ENCODE measurements at regions not wholly inside any gene's neighbourhood (a gene's known extent, or its start where the extent isn't known, plus 50 kb on each side); places are given as distances from the start of the nearest gene placed in this dataset.

DNA sequence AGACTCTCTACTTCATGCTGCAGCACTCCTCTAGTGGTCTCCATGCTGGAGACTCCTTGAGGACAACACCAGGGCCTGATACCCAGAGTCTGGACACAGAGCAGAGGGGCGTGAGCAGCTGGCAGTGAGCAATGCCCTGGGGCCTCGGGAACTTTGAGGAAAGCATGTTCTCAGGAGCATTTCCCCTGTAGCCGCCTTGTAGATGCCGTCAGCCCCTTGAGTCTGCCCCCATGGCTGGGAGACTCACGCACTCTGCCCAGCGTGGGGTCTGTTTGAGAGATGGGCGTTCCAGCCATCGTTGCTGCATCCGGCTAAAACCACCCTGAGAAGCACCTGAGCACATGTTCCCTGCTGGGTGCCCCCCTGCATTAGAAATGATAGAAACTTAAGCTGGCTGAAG lies 56.8 kb downstream of the PLXNA1 start:
- no peak overlapping the region for H3K27ac ChIP-seq (ENCODE audit: insufficient read depth, low read depth, low read length)
- dilution Hi-C loops (cut with MboI; ENCODE audit: extremely low pct_ligation_motif_present, low sequenced_read_pairs) (no loop called here), intact Hi-C loops (cut with micrococcal nuclease) (no loop called here)
- H3K4me3 ChIP-seq (replicated peaks in 1 of 3; ENCODE audit: insufficient read depth in 1 of 3, low read depth in 1 of 3, low read length in 3 of 3): no peak overlapping the region
- POLR2A ChIA-PET: no interaction called here
- no peaks in the 10 kb centered on the region for H3K79me2 ChIP-seq (ENCODE audit: control insufficient read depth, insufficient read depth, low read length)
- no peak overlapping the region for H3K4me2 ChIP-seq (ENCODE audit: insufficient read depth, low read length)
- no peak for TF ChIP-seq EZH2 (IDR thresholded peaks at IDR 0.05; ENCODE audit: borderline replicate concordance, low read depth, low read length, severe bottlenecking)
- TF ChIP-seq POLR2A (IDR thresholded peaks at IDR 0.05; ENCODE audit: low read depth, low read length): no peak
- no peak for TF ChIP-seq JUN (IDR thresholded peaks at IDR 0.05; ENCODE audit: borderline replicate concordance, insufficient read depth, insufficient read length, low read depth)
- no peak for TF ChIP-seq GATA2 (IDR thresholded peaks at IDR 0.05; ENCODE audit: insufficient read depth, insufficient read length, low read depth, low read length)
- no peak for TF ChIP-seq MAX (IDR thresholded peaks at IDR 0.05; ENCODE audit: insufficient read depth, insufficient read length)
- TF ChIP-seq POLR2AphosphoS5 (IDR thresholded peaks at IDR 0.05; ENCODE audit: insufficient read depth, low read depth, low read length): no peak
- TF ChIP-seq MYC (IDR thresholded peaks at IDR 0.05; ENCODE audit: low read depth, low read length): no peak
- TF ChIP-seq, protein P1, sequence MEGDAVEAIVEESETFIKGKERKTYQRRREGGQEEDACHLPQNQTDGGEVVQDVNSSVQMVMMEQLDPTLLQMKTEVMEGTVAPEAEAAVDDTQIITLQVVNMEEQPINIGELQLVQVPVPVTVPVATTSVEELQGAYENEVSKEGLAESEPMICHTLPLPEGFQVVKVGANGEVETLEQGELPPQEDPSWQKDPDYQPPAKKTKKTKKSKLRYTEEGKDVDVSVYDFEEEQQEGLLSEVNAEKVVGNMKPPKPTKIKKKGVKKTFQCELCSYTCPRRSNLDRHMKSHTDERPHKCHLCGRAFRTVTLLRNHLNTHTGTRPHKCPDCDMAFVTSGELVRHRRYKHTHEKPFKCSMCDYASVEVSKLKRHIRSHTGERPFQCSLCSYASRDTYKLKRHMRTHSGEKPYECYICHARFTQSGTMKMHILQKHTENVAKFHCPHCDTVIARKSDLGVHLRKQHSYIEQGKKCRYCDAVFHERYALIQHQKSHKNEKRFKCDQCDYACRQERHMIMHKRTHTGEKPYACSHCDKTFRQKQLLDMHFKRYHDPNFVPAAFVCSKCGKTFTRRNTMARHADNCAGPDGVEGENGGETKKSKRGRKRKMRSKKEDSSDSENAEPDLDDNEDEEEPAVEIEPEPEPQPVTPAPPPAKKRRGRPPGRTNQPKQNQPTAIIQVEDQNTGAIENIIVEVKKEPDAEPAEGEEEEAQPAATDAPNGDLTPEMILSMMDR (IDR thresholded peaks at IDR 0.05; ENCODE audit: extremely low read depth in 1 of 2, insufficient read depth in 1 of 2, low read depth in 1 of 2, low read length in 2 of 2): no peak
- TF ChIP-seq FOS (IDR thresholded peaks at IDR 0.05; ENCODE audit: borderline replicate concordance, insufficient read depth, low read length): no peak
- no peak overlapping the region for H2AFZ ChIP-seq (ENCODE audit: low read depth, low read length)
- FAIRE-seq (no peak), DNase-seq (ENCODE audit: low read depth, low spot score) (no peak)
- no peak overlapping the region for H3K9ac ChIP-seq (replicated peaks; ENCODE audit: extremely low read depth, insufficient read depth, low read length)
- no TSS peak for BruUV-seq (replicated peaks)
- H4K20me1 ChIP-seq (replicated peaks; ENCODE audit: control insufficient read depth, extremely low read depth, insufficient read depth, low read length): no peaks in the 10 kb centered on the region
- H3K27me3 ChIP-seq (ENCODE audit: control insufficient read depth in 2 of 2, insufficient read depth in 2 of 2, low read length in 2 of 2): no peaks in the 10 kb centered on the region
- no peaks in the 10 kb centered on the region for H3K9me3 ChIP-seq (replicated peaks; ENCODE audit: control insufficient read depth, insufficient read depth, low read length)
- no peaks in the 10 kb centered on the region for H3K36me3 ChIP-seq (ENCODE audit: control insufficient read depth in 2 of 2, extremely low read depth in 1 of 2, insufficient read depth in 2 of 2, low read length in 2 of 2)
- CTCF ChIA-PET: no interaction called here
- H3K4me1 ChIP-seq (ENCODE audit: control insufficient read depth, extremely low read depth, insufficient read depth, low read length): no peaks in the 10 kb centered on the region
- no peaks in the 10 kb centered on the region for H3K9me1 ChIP-seq (replicated peaks; ENCODE audit: control insufficient read depth, extremely low read depth, insufficient read depth, low read length)
